ENCODE measurements at regions not wholly inside any gene's neighbourhood (a gene's known extent, or its start where the extent isn't known, plus 50 kb on each side); places are given as distances from the start of the nearest gene placed in this dataset.

DNA sequence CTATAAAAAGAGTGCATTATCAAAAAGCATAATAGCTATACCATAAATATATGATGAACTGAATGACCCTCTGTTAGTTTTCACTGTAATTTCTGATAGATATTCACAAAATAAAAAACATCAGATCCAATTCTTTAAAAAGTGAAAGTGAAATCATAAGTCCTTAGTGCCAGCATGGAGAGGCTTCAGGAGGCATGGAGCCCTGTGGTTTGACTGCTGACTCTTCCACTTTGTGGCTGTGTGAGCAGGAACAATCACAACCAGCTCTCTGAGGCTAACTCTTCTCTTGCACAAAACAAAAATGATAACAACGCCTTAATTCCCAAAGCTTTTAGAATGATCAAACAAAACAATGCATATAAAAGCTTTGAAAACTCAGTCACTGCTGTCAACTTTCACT is 1143.9 kb downstream of the PDHA2 start:
- TF ChIP-seq, protein P1, sequence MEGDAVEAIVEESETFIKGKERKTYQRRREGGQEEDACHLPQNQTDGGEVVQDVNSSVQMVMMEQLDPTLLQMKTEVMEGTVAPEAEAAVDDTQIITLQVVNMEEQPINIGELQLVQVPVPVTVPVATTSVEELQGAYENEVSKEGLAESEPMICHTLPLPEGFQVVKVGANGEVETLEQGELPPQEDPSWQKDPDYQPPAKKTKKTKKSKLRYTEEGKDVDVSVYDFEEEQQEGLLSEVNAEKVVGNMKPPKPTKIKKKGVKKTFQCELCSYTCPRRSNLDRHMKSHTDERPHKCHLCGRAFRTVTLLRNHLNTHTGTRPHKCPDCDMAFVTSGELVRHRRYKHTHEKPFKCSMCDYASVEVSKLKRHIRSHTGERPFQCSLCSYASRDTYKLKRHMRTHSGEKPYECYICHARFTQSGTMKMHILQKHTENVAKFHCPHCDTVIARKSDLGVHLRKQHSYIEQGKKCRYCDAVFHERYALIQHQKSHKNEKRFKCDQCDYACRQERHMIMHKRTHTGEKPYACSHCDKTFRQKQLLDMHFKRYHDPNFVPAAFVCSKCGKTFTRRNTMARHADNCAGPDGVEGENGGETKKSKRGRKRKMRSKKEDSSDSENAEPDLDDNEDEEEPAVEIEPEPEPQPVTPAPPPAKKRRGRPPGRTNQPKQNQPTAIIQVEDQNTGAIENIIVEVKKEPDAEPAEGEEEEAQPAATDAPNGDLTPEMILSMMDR (conservative IDR thresholded peaks at IDR 0.05; ENCODE audit: low read length) = no peak
- TF ChIP-seq EZH2phosphoT487 (IDR thresholded peaks at IDR 0.05; ENCODE audit: borderline replicate concordance) = no peak
